OCI-LY1 (cell line): ENCODE measurements at regions not wholly inside any gene's neighbourhood (a gene's known extent, or its start where the extent isn't known, plus 50 kb on each side); places are given as distances from the start of the nearest gene placed in this dataset.

Experiments used
- EZH2 ChIP-seq: fragments of 200-600 bp; sonication (generic), shearing (Covaris generic); IDR thresholded peaks from 2 replicates; pipeline ENCODE4 v1.8.0; 2017; ENCODE audit warnings: borderline replicate concordance, mixed run types, mild to moderate bottlenecking, antibody characterized with exemption, low read length, moderate library complexity, mixed read lengths
- TF ChIP-seq, protein P1 (sequence below): fragments of 200-600 bp; sonication (generic), shearing (Covaris generic); IDR thresholded peaks from 2 replicates; pipeline ENCODE4 v1.5.1; 2017; ENCODE audit warnings: mild to moderate bottlenecking, antibody characterized with exemption, low read length, moderate library complexity, mixed read lengths

DNA sequence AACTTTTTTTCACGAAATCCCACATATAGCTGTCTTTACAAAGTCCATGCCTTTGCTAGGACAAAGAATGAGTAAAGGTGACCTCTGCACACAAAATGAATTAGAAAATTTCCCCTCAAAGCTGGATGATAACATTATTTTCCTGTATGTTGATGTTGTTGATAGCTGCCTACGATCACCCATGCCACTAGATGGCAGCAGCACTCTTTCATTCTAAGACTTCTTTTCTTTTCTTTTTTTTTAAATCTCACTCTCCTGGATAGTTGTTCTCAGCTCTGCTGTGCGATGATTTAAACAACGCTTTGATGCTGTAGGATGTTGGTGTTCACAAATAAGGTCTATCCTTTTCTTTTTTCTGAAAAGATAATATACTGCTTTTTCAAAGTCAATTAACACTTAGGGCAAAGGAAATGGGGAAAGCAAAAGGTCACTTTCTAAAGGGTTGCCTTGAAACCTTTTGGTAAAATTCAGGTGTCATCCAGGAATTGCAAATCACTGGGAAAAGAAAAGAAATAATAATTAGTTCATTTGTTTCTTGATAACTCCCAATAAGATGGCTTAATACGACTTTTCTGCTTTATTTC lies 266.8 kb downstream of the C4orf33 start:
- no peak for TF ChIP-seq EZH2
- TF ChIP-seq, protein P1, sequence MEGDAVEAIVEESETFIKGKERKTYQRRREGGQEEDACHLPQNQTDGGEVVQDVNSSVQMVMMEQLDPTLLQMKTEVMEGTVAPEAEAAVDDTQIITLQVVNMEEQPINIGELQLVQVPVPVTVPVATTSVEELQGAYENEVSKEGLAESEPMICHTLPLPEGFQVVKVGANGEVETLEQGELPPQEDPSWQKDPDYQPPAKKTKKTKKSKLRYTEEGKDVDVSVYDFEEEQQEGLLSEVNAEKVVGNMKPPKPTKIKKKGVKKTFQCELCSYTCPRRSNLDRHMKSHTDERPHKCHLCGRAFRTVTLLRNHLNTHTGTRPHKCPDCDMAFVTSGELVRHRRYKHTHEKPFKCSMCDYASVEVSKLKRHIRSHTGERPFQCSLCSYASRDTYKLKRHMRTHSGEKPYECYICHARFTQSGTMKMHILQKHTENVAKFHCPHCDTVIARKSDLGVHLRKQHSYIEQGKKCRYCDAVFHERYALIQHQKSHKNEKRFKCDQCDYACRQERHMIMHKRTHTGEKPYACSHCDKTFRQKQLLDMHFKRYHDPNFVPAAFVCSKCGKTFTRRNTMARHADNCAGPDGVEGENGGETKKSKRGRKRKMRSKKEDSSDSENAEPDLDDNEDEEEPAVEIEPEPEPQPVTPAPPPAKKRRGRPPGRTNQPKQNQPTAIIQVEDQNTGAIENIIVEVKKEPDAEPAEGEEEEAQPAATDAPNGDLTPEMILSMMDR = peak; percentile 80
